Erythroblast (primary cell): ENCODE measurements at regions not wholly inside any gene's neighbourhood (a gene's known extent, or its start where the extent isn't known, plus 50 kb on each side); places are given as distances from the start of the nearest gene placed in this dataset.
A peak's percentile ranks its signal among the peaks of the same experiment; 100 is the strongest.

Experiments
- DNase-seq, 2 experiments: peaks; one replicate each; lab custom pipeline; 2025; lab: John Stamatoyannopoulos, UW
- GATA1 ChIP-seq: IDR thresholded peaks from 2 replicates; pipeline ENCODE4 v1.6.1; 2011; ENCODE audit warnings: low read depth, mild to moderate bottlenecking, control low read depth, low read length, moderate library complexity
- POLR2A ChIP-seq: IDR thresholded peaks from 2 replicates; pipeline ENCODE4 v1.6.1; 2011; ENCODE audit warnings: mild to moderate bottlenecking, low read length

DNA sequence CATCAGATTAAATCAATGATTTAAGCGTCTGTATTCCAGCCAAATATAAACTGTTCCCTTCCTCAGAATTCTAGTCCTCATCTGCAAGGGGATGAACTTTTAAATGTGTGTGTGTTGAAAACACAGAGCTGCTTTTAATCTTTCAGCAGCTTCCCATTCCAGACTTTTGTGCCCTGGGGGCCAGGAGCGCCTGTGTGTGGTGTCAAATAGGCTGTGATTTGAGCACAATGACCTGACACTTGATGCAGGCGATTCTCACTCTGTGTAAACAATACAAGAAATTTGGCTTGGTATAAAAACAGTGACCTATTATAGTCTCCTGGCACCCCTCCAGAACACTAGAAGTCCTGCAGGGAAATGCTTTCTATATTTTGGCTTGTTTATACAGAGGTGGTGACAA is 274.6 kb upstream of the ROPN1 start:
- no peak for DNase-seq
- TF ChIP-seq POLR2A (no peak), GATA1 (no peak)

DNA sequence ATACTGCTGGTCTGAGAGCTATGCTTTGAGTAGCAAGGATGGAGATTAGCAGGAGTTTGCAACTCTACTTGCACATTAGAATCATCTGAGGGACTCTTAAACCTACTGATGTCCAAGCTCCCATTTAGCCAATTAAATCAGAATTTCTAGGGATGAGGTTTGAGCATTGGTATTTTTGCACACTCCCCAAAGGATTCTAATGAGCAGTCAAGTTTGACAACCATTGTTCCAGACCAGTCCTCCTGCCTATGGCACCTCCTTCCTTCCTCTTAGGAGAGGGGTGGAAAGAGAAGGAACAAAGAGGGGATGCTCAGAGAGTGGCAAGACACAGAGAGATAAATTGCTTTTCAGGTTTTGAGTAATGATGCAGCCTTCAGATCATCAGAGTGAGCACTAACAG is 275.5 kb upstream of the ROPN1 start:
- DNase-seq, result no peak
- no peak for TF ChIP-seq GATA1
- TF ChIP-seq POLR2A, result no peak

DNA sequence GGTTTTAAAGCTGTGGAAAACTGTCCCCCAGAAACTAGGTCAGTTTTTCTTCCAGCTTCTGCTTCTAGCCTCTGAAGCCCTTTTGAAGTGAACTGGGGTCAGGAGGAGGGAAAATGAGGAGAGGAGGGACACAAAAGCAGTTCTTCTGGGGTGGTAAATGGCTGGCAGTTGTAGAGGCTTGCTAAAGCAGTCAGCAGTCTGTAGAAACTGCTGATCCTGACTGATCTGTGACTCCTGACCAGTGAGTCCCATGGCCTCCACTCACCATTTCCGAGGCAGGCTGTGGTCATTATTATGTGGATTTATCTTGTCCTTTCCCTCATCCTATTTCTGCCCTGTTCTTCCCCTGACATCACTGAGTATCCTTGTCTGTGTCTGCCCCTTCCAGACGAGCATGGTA is 276.4 kb upstream of the ROPN1 start:
- no peak for TF ChIP-seq GATA1
- TF ChIP-seq POLR2A, result no peak
- no peak for DNase-seq

DNA sequence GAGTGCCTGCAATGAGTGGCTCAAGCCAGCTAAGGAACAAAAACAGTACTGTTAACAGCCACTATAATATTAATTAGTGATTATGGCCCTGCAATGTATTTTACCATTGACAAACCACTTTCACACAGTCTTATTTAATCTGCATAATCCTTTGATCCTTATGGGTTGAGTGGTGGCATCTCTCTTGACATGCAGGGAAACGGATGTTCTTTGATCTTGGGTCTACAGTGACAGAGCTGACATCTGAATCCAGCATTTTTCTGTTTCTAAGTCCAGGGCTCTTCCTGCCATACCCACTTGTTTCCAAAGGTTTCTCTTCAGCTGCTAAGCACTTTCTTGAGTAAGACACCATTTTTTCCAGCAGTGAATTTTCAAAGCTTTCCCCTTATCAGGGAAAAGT is 277.7 kb upstream of the ROPN1 start:
- TF ChIP-seq POLR2A, result no peak
- TF ChIP-seq GATA1, result no peak
- DNase-seq, result no peak

DNA sequence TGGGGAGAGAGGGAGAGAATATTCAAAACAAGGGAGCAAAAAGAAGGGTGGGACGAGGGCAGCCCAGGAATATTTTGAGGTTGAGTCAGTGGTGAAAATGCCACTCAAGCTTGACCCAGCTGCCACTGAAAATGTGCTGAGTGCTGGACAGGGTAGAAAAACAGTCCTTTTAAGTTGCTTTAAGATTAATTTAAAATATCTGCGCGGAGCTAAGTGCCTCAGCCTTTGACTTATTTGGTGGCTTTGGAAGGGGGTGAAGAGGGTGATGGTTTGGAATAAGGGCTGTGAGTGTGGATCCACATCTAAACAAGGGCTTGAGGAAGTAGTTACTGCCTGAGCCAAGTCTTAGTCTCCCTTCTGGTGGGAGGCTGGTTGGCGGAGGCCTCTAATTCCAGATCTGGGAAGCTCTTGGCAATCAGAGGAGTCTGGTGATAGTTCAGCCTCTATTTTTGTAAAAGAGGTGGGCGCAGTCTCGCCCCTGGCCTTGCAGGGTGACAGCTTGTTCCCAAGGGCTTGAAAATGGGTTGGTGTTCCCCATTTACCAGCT is 280.8 kb upstream of the ROPN1 start:
- no peak for DNase-seq
- no peak for TF ChIP-seq POLR2A
- no peak for TF ChIP-seq GATA1

DNA sequence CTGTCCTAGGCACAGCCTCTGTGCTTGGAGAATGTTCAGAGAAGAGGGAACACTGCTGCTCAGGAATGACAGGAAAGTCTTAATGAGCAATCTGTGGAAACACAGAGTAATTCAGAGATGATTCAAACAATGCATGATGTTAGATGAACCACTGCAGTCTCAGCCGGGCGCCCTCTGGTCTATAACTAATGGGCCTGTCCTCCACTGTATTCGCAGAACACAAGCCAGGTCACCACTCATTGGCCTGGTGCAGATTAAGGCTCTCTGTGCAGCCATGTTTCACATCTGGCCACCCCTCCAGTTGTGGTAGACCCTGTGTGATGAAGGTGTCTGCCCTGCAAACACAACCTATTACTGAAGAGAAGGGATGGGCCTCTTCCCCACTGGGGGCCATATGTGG is 281.7 kb upstream of the ROPN1 start:
- TF ChIP-seq GATA1 (no peak), POLR2A (no peak)
- DNase-seq, result no peak

DNA sequence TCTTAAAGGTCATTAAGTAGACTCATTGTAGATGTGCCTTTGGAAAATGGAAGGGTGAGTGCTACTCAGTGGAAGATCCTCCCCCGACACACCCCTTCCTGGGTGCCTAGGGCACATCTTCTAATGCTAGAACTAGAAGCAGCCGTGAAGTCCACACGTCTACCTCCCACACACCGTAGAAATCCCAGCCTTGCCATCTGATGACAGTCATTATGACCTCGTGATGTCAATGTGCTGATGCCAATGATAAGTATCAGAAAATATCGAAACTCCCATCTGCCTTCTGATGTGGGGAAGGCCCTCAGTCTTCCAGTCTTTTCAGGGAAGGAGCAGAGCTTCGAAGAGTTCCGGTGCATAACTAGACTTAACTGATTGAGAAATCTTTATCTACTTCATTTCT is 282.1 kb upstream of the ROPN1 start:
- no peak for DNase-seq
- TF ChIP-seq POLR2A, result no peak
- no peak for TF ChIP-seq GATA1

DNA sequence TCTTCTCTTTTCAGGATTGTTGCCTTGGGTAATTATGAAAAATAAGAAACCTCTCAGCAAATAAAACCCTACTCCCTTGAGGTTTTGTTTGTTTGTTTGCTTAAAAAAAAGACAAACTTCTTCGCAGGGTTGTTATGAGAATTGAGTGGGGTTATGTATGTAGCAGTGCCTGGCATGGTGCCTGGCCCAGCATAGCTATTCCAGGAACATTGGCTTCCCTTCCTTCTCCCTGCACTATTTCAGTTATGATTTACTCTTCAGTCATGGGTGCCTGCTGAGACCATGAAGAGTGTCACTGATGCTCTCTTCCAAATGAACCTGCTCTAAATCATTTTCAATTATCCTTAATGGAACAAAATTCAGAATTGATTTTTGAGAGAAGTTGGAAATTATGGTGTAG is 283.5 kb upstream of the ROPN1 start:
- TF ChIP-seq GATA1 (no peak), POLR2A (no peak)
- DNase-seq, result no peak

DNA sequence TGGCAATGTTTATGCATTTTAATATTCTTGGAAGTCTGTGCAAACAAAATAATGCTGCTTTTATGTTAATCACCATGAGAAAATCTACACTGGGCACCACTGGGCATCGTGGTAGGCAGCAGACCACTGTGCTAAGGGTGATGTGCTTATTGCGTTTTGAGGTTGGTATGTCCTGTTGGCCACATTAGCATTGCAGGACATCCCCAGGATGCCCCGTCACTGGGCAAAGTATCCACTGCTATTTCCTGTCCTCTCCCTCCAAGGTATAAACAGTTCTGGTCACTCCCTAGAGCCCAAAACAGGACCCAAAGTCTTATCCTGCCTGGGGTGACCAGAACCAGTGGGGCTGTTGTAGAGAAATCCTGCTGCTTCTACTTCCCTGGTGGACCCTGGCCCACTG is 284.2 kb upstream of the ROPN1 start:
- TF ChIP-seq GATA1, result no peak
- no peak for TF ChIP-seq POLR2A
- DNase-seq, result no peak

DNA sequence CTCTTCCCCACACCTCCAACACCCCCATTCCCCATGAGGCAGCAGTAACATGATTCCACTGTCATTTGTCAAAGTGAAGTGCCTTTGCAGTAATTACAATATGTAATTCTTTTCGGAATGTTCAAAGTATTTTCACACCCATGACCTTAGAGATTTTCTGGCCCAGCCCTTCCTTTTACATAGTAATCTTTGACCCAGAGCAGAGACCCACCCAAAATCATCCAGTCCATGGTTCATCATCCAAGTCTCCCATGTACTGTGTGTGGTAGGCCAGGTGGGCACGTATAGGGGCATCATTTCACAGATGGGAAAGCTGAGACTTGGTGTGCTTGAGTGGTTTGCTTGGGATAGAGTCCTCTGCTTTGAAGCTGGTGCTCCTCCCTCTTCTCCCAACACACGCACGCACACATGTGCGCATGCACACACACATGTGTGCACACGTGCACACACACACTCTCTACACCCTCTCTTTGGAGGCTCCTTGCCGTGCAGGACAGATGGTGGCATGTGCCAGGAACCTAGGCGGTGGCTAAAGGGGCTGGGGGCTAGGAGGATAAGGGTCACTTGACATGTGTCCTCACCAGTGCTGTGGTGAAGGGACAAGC is 284.7 kb upstream of the ROPN1 start:
- TF ChIP-seq POLR2A, result no peak
- TF ChIP-seq GATA1, result no peak
- DNase-seq, result no peak

DNA sequence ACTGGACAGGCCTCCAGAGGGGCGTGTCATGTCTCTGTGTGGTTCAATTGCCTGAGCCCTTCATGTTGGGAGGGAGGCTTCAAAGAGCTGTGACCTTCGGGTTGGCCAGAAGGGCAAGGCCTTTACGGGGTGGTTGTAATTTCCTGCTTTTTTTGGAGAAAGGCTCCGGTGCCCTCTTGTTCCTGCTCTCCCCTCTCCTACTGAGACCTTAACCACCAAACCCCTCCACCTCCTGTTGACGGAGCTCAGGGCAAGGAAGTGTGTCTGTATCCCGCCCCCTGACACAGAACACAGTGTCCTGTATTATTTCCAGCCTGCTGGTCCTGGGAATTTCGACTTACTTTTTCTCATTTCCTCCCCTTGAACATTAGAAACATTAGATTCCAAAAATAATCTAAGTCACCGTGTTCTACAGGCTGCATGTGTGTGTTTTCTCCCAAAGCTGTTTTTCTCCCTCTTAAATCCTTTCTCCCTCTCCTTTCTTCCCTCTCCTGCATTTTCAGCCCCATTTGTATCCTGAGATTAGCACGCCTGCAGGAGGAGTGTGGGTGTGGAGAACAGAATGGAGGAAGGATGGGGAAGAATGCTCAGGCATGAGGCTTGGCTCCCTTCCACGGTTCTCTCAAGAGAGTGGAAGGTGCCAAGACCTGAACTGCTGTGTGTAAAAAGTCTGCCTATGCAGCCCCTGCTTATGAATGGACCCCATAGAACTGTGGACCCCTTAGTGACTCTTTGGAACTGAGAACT is 285.4 kb upstream of the ROPN1 start:
- DNase-seq, result no peak
- no peak for TF ChIP-seq GATA1
- TF ChIP-seq POLR2A, result no peak

DNA sequence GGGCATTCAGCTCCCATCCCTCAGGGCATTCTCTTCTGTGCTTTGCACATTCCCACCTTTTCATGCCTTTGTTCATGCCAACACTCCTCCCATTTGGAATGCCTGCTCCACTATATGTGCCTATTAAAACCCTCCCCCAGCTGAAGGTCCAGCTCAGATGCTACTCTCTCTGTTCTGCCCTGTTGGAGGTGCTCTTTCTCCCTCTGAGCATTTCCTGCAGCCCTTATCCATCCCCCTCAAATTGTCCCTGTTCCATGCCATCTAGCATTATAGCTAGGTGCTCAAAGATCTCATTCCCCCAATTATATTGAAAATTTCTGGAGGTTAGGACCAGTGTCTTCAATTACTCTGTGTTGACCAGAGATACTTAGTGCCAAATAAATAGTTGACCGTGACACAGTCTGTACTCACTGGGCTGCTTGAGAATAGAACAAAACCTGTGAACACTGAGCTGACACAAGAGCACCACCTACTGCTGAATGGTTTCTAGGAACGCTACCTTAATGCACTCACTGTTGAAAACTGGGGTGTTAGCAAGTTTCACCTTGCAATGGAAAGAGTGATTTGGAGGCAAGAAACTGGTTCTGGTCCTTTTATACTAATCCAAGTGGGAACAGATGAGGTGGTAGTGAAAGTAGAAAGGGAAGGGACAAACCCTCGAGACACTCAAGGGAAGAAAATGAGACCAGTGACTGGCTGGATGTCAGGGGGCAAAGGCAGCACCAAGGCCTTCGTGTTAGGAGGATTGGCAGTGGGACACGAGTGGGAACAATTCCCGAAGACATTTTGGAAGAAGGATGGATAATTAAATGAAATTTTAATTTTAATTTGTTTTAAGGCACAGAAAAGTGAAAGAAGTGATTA is 289.8 kb upstream of the ROPN1 start:
- DNase-seq, result peak in 1 of 2 experiments; percentile 15
- no peak for TF ChIP-seq GATA1
- TF ChIP-seq POLR2A, result no peak

DNA sequence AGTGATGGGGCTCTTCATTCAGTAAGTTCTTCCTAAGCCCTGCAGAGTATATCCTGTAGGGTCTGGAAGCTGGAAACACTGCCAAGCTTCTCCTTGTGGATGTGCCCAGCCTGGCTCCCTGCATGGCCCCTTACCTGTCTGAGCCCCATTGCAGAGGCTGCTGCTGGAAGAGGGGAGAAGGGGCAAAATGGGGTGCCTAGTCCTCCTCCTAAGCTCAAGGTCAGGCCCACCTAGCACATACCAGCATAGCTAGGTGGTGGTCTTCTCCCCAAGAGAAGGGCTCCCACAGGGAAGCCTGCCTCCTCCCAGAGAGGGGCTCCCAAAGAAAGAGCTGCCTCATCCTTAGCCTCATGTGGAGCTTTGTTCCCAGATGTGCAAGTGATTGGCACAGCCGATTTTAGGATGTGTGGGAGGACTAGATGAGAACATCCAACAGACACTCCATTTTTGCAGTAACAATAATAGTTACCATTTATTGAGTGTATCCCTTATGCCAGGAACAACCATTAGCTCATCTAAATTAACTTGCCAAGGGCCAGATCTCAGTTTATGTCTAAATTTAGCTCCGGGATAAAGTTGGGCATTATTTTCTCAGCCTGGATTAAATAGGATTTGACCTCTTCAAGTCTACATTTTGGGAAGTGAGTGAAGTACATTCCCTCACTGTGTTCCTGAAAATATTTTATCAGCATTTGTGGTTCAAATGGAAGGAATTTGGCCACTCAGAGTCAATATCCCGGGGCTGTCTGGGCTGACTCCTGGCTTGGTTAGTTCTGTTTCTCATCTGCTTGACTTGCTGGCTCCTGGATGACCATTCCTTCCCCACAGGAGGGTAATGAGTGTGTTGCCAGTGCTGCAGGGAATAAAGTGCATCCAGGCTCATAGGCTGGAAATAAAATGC is 291.1 kb upstream of the ROPN1 start:
- DNase-seq, result no peak

DNA sequence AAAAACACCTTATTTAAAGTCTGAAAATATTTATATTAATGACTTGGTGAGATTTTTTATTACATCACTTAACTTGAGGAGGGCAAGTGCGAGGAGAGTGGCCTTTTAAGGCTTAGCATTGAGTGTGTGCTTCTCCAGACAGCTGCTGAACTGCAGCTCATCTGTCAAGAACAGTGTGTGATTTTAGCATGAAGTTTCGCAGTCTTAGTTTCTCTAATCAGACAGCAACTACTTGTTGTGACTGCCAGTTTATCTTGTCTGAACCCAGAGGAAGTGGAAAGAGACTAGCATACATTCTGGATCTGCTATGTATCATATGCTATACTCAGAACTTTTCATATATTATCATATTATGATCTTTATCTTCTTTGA is 291.7 kb upstream of the ROPN1 start:
- no peak for DNase-seq
- no peak for TF ChIP-seq POLR2A
- no peak for TF ChIP-seq GATA1

More for the DNA sequence above, 291.1 kb upstream of the ROPN1 start:
- TF ChIP-seq GATA1 (no peak), POLR2A (no peak)

DNA sequence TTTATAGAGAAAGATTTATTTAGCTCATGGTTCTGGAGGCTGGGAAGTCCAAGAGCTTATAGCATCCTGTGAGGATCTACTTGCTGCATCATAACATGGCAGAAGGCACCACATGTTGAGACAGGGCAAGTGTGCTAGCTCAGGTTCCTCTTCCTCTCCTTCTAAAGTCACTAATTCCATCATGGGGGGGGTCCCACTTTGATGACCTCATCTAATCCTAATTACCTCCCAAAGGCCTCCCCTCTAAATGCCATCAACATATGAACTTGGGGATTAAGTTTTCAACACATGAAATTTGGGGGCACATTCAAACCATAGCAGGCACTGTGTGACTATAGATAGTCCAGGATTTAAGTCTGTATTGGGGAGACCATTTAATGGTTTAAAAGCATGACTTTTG is 297.1 kb upstream of the ROPN1 start:
- DNase-seq, result no peak
- no peak for TF ChIP-seq GATA1
- no peak for TF ChIP-seq POLR2A
